Naive thymus-derived CD4-positive, alpha-beta T cell (primary cell): ENCODE measurements at regions not wholly inside any gene's neighbourhood (a gene's known extent, or its start where the extent isn't known, plus 50 kb on each side); places are given as distances from the start of the nearest gene placed in this dataset.

Experiments
- ATAC-seq: fragments of 150-1000 bp; cut with Tn5 transposase; 2 replicates; pipeline ENCODE4 v1.10.0; 2021; ENCODE audit warnings: mild to moderate bottlenecking, moderate library complexity
- CTCF ChIA-PET: fragments of 350-600 bp; sonication (Branson Sonifier 250); formaldehyde crosslinking; loops from one replicate; lab custom pipeline; 2021; ENCODE audit warnings: antibody characterized with exemption; lab: Charles Lee
- POLR2A ChIA-PET: fragments of 350-600 bp; sonication (Branson Sonifier 250); formaldehyde crosslinking; loops from one replicate; lab custom pipeline; 2021; ENCODE audit warnings: antibody characterized with exemption, inconsistent platforms; lab: Charles Lee
- DNase-seq, 9 donors: peaks; one replicate each; pipeline versions ENCODE4 v3.0.0 to v3.0.0-alpha.2; 2020 to 2022; ENCODE audit warnings: mixed read lengths in 1 of 9
- H3K27ac ChIP-seq: one replicate; pipeline ENCODE4 v1.7.0; 2013; ENCODE audit warnings: mild to moderate bottlenecking, low read depth, low read length, moderate library complexity
- H3K27me3 ChIP-seq, 2 donors: one replicate each; pipeline ENCODE4 v1.7.0; 2013; ENCODE audit warnings: low read length in 2 of 2, mild to moderate bottlenecking in 2 of 2, moderate library complexity in 2 of 2; ENCODE audit not compliant: control insufficient read depth in 2 of 2, insufficient read depth in 2 of 2
- H3K36me3 ChIP-seq, 3 experiments: 1 replicate in 2 of 3; 2 replicates in 1 of 3; pipeline ENCODE4 v1.7.0; 2013; ENCODE audit warnings: low read length in 3 of 3, mild to moderate bottlenecking in 3 of 3, moderate library complexity in 1 of 3; ENCODE audit not compliant: insufficient read depth in 3 of 3, control insufficient read depth in 2 of 3
- H3K4me1 ChIP-seq, 2 donors: one replicate each; pipeline ENCODE4 v1.7.0; 2013; ENCODE audit warnings: low read length in 2 of 2, mild to moderate bottlenecking in 2 of 2, moderate library complexity in 1 of 2; ENCODE audit not compliant: control insufficient read depth in 2 of 2, insufficient read depth in 2 of 2
- H3K4me3 ChIP-seq: 2 replicates; pipeline ENCODE4 v1.7.0; 2013; ENCODE audit warnings: mild to moderate bottlenecking, low read length
- H3K9me3 ChIP-seq, 3 experiments: 1 replicate in 2 of 3; 2 replicates in 1 of 3; pipeline ENCODE4 v1.7.0; 2013; ENCODE audit warnings: low read length in 3 of 3; ENCODE audit not compliant: control insufficient read depth in 2 of 3
- H3K27ac Mint-ChIP-seq, 9 donors: one replicate each; pipeline ENCODE4 v1.8.0; 2020 to 2022; ENCODE audit warnings: mixed read lengths in 9 of 9, mild to moderate bottlenecking in 8 of 9, moderate library complexity in 5 of 9, inconsistent platforms in 2 of 9
- H3K27me3 Mint-ChIP-seq, 5 donors: one replicate each; pipeline ENCODE4 v1.8.0; 2021 to 2022; ENCODE audit warnings: mixed read lengths in 5 of 5, mild to moderate bottlenecking in 1 of 5
- H3K36me3 Mint-ChIP-seq, 5 donors: one replicate each; pipeline ENCODE4 v1.8.0; 2020 to 2022; ENCODE audit warnings: mixed read lengths in 5 of 5, mild to moderate bottlenecking in 3 of 5, inconsistent platforms in 1 of 5
- H3K4me1 Mint-ChIP-seq, 7 donors: one replicate each; pipeline ENCODE4 v1.8.0; 2020 to 2022; ENCODE audit warnings: mixed read lengths in 7 of 7, mild to moderate bottlenecking in 3 of 7, inconsistent platforms in 1 of 7
- H3K4me3 Mint-ChIP-seq, 10 donors: one replicate each; pipeline ENCODE4 v1.8.0; 2020 to 2022; ENCODE audit warnings: mild to moderate bottlenecking in 10 of 10, mixed read lengths in 10 of 10, moderate library complexity in 6 of 10, inconsistent platforms in 2 of 10
- H3K9me3 Mint-ChIP-seq, 11 donors: one replicate each; pipeline ENCODE4 v1.8.0; 2020 to 2022; ENCODE audit warnings: mixed read lengths in 11 of 11, mild to moderate bottlenecking in 4 of 11, inconsistent platforms in 1 of 11, moderate library complexity in 1 of 11
- intact Hi-C, 2 donors: fragments of 100-400 bp; cut with micrococcal nuclease; formaldehyde crosslinking; loops; one replicate each; pipeline ENCODE4 v1.15.1; 2023

GRCh38 chr11:133656082-133656635, 123.9 kb upstream of the OPCML start:
- no peaks in the 10 kb centered on the region for H3K36me3 ChIP-seq
- POLR2A ChIA-PET, result no interaction called here
- H3K36me3 Mint-ChIP-seq, result no peaks in the 10 kb centered on the region

DNA sequence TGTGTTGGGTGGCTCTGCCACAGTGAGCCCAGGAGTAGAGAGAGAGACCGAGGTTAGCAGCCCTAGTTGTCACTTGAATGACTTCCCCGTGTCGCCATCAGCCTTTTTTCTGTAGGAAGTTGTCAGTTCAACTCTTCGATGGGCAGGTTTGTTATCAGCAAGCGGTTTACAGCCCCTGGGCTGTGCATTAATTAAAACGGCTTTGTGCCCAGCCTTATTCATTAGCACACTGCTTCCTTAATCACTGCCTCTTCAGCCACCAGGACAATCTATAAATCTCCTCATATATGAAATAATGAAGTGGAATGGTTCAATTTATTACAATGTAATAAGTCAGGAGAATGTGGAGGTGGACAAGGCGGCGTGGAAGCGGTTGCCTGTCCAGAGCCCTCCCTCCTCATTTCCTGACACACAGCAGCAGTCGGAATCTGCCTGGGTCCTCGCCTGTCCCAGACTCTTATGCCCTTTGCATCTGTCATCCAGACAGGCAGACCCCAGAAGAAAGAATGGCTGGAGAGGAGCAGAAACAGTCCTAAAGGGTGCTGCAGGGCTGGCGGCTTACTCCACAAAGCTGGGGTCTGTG, 122.4 kb upstream of the OPCML start:
- Mint-ChIP-seq H3K27ac (no peak overlapping the region), H3K4me3 (no peak overlapping the region), H3K36me3 (no peaks in the 10 kb centered on the region), H3K9me3 (peaks cover 0 to 12% (median 6%) of the 10 kb centered on the region in 11 donors), H3K4me1 (no peaks in the 10 kb centered on the region), H3K27me3 (peaks cover 0 to 14% (median 7%) of the 10 kb centered on the region in 5 donors)
- POLR2A ChIA-PET, result no interaction called here
- H3K27me3 ChIP-seq, result no peaks in the 10 kb centered on the region
- CTCF ChIA-PET, result no interaction called here
- H3K36me3 ChIP-seq, result no peaks in the 10 kb centered on the region
- H3K9me3 ChIP-seq, result no peaks in the 10 kb centered on the region
- intact Hi-C loops, result no loop called here
- DNase-seq (no peak), ATAC-seq (no peak)
- H3K4me3 ChIP-seq, result no peak overlapping the region
- H3K4me1 ChIP-seq, result no peaks in the 10 kb centered on the region
- no peak overlapping the region for H3K27ac ChIP-seq

More at GRCh38 chr11:133656082-133656635, 123.9 kb upstream of the OPCML start:
- Histone ChIP-seq H3K9me3 (no peaks in the 10 kb centered on the region), H3K4me1 (no peaks in the 10 kb centered on the region), H3K27ac (no peak overlapping the region), H3K27me3 (no peaks in the 10 kb centered on the region), H3K4me3 (no peak overlapping the region)
- Mint-ChIP-seq H3K4me3 (no peak overlapping the region), H3K4me1 (no peaks in the 10 kb centered on the region), H3K27me3 (peaks cover 0 to 14% (median 7%) of the 10 kb centered on the region in 5 donors), H3K27ac (no peak overlapping the region), H3K9me3 (peaks cover 0 to 12% (median 6%) of the 10 kb centered on the region in 11 donors)
- CTCF ChIA-PET, result no interaction called here
- intact Hi-C loops, result no loop called here
- DNase-seq (no peak), ATAC-seq (no peak)

DNA sequence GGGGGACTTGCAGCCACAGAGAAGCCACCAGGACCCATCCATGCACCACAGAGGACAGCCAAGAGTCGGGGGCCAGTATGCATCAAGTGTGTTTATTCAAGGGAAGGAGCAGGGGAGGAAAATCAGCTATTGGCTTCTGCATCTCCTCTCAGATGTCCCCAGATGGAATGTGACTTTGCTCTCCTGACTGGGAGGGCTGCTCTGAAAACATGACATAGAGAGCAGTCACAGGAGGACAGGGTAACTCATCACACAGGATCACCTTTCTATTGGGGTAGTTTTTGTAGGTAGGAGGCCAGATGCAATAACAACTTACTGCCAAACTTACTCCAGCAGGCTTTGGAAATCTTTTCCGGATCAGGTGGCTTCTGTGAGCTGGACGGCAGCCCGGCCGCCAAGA, 121.0 kb upstream of the OPCML start:
- Mint-ChIP-seq H3K27me3 (peaks cover 0 to 14% (median 7%) of the 10 kb centered on the region in 5 donors), H3K27ac (no peak overlapping the region), H3K4me1 (no peaks in the 10 kb centered on the region), H3K36me3 (no peaks in the 10 kb centered on the region), H3K9me3 (peaks cover 0 to 12% (median 6%) of the 10 kb centered on the region in 11 donors), H3K4me3 (no peak overlapping the region)
- Histone ChIP-seq H3K4me1 (no peaks in the 10 kb centered on the region), H3K27me3 (no peaks in the 10 kb centered on the region), H3K9me3 (no peaks in the 10 kb centered on the region), H3K27ac (no peak overlapping the region), H3K4me3 (no peak overlapping the region), H3K36me3 (no peaks in the 10 kb centered on the region)
- ChIA-PET POLR2A (no interaction called here), CTCF (no interaction called here)
- ATAC-seq, result no peak
- DNase-seq, result no peak
- intact Hi-C loops, result no loop called here

DNA sequence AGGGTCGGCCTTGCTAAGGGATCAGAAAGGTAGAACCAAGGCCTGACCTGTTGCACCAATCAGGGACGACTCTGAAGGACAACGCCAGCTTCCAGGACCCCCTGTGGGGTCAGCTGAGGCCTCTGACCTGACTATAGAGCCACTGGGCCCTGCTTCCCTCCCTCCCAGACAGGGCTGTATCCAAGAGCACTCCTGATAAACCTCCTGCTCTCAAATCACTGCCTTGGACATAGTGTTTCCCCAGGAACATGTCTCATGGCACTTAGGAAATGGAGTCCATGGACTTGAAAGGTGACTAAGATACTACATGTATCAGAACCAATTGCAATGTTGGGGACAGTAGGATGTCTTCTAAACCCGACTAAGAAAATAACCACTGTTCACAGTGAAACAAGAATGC, 117.8 kb upstream of the OPCML start:
- intact Hi-C loops, result no loop called here
- H3K27ac ChIP-seq, result no peak overlapping the region
- H3K4me1 Mint-ChIP-seq, result no peaks in the 10 kb centered on the region
- no peak overlapping the region for H3K4me3 Mint-ChIP-seq
- H3K27me3 ChIP-seq, result no peaks in the 10 kb centered on the region
- DNase-seq (no peak), ATAC-seq (no peak)
- no peaks in the 10 kb centered on the region for H3K4me1 ChIP-seq
- H3K36me3 Mint-ChIP-seq, result no peaks in the 10 kb centered on the region
- peaks cover 0 to 8% (median 7%) of the 10 kb centered on the region in 5 donors for H3K27me3 Mint-ChIP-seq
- H3K27ac Mint-ChIP-seq, result no peak overlapping the region
- CTCF ChIA-PET, result no interaction called here
- POLR2A ChIA-PET, result no interaction called here
- H3K36me3 ChIP-seq, result no peaks in the 10 kb centered on the region
- peaks cover 0 to 11% (median 3%) of the 10 kb centered on the region in 11 donors for H3K9me3 Mint-ChIP-seq
- H3K9me3 ChIP-seq, result no peaks in the 10 kb centered on the region
- no peak overlapping the region for H3K4me3 ChIP-seq

GRCh38 chr11:133649040-133649439, 116.7 kb upstream of the OPCML start:
- no peaks in the 10 kb centered on the region for H3K36me3 Mint-ChIP-seq
- Histone ChIP-seq H3K27me3 (no peaks in the 10 kb centered on the region), H3K4me3 (no peak overlapping the region), H3K36me3 (no peaks in the 10 kb centered on the region), H3K4me1 (no peaks in the 10 kb centered on the region), H3K9me3 (no peaks in the 10 kb centered on the region), H3K27ac (no peak overlapping the region)
- H3K4me1 Mint-ChIP-seq, result no peaks in the 10 kb centered on the region
- peaks cover 0 to 11% (median 2%) of the 10 kb centered on the region in 11 donors for H3K9me3 Mint-ChIP-seq
- DNase-seq (no peak), ATAC-seq (no peak)
- peaks cover 0 to 7% (median 3%) of the 10 kb centered on the region in 5 donors for H3K27me3 Mint-ChIP-seq
- intact Hi-C loops, result no loop called here
- no peak overlapping the region for H3K27ac Mint-ChIP-seq
- CTCF ChIA-PET, result no interaction called here
- H3K4me3 Mint-ChIP-seq, result no peak overlapping the region
- POLR2A ChIA-PET, result no interaction called here

DNA sequence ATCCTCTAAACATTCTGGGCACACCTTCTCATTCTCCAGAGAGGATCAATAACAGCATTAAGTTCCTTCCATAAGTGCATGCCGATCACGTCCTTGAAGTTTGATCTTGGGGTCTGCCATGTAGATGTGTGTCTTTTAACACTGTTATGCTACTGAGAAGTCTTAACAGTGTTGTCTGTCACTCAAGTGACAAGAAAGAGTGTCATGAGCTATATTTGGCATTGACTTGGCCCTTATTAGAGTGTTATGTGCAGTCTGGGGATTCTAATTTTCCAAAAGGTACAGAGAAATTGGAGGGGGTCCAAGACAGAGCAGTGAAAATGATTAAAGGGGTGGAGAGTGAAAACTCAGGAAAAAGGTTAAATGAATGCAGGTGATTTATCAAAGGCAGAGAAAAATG, 107.1 kb upstream of the OPCML start:
- Histone ChIP-seq H3K27ac (no peak overlapping the region), H3K4me3 (no peak overlapping the region), H3K9me3 (no peaks in the 10 kb centered on the region), H3K36me3 (no peaks in the 10 kb centered on the region), H3K27me3 (no peaks in the 10 kb centered on the region), H3K4me1 (no peaks in the 10 kb centered on the region)
- CTCF ChIA-PET, result no interaction called here
- Mint-ChIP-seq H3K4me1 (no peaks in the 10 kb centered on the region), H3K27me3 (peaks cover 0 to 24% (median 11%) of the 10 kb centered on the region in 5 donors), H3K4me3 (no peak overlapping the region), H3K27ac (no peak overlapping the region), H3K36me3 (peaks cover 0 to 4% (median 0%) of the 10 kb centered on the region in 5 donors), H3K9me3 (peaks cover 0 to 6% (median 3%) of the 10 kb centered on the region in 11 donors)
- intact Hi-C loops, result no loop called here
- DNase-seq (no peak), ATAC-seq (no peak)
- POLR2A ChIA-PET, result no interaction called here

DNA sequence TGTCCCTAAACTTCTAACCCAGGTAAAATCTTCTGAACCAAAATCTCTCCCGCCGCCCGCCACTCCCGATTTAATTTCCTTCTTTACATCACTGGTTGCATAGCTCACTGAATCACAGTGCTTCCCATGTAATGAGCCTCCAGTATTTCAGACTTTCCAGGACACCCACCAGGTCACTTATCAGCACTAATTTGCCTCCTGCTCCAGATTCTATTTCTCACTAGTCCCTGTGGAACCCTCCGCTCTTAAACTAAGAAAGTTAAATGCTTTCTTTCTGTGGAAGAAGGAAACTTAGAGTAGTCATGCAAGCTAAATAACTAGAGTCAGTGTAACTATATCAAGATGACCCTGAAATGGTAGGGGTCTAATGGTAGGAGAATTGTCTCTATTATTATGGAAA, 106.6 kb upstream of the OPCML start:
- intact Hi-C loops, result no loop called here
- Histone ChIP-seq H3K4me3 (no peak overlapping the region), H3K9me3 (no peaks in the 10 kb centered on the region), H3K27ac (no peak overlapping the region), H3K4me1 (no peaks in the 10 kb centered on the region), H3K36me3 (no peaks in the 10 kb centered on the region), H3K27me3 (no peaks in the 10 kb centered on the region)
- H3K9me3 Mint-ChIP-seq, result peaks cover 0 to 6% (median 3%) of the 10 kb centered on the region in 11 donors
- no peaks in the 10 kb centered on the region for H3K4me1 Mint-ChIP-seq
- ChIA-PET POLR2A (no interaction called here), CTCF (no interaction called here)
- H3K36me3 Mint-ChIP-seq, result peaks cover 0 to 4% (median 0%) of the 10 kb centered on the region in 5 donors
- H3K27ac Mint-ChIP-seq, result no peak overlapping the region
- H3K27me3 Mint-ChIP-seq, result peaks cover 0 to 24% (median 15%) of the 10 kb centered on the region in 5 donors
- no peak for DNase-seq
- no peak overlapping the region for H3K4me3 Mint-ChIP-seq
- ATAC-seq, result no peak
